HG03196 (cell line): ENCODE measurements at regions not wholly inside any gene's neighbourhood (a gene's known extent, or its start where the extent isn't known, plus 50 kb on each side); places are given as distances from the start of the nearest gene placed in this dataset.
"Not testable (repeated sequence)": the region's sequence is repeated elsewhere in the genome, so short reads cannot be mapped to it uniquely, and the experiment has no call there.

ENCODE experiments used
- ATAC-seq: cut with Tn5 transposase; IDR thresholded peaks from one replicate; pipeline ENCODE4 v1.9.1; 2021; ENCODE audit not compliant: unreplicated experiment

GRCh38 chr10:91080776-91081175, 139.7 kb upstream of the PCGF5 start:
- ATAC-seq = no peak

DNA sequence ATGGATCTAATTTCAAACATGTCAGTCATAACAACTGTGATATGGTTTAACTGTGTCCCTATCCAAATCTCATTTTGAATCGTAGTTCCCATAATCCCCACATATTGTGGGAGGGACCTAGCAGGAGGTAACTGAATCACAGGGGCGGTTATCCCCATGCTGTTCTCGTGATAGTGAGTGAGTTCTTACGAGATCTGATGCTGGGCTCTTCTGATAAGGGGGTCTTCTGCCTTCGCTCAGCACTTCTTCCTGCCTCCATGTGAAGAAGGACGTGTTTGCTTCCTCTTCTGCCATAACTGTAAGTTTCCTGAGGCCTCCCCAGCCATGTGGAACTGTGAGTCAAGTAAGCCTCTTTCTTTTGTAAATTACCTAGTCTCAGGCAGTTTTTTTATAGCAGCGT, 138.0 kb upstream of the PCGF5 start:
- ATAC-seq = no peak

- ATAC-seq = no peak
These were observed 131.9 kb upstream of the PCGF5 start for GRCh38 chr10:91088300-91089140.

- ATAC-seq = no peak
These were observed 129.5 kb upstream of the PCGF5 start for GRCh38 chr10:91090761-91091529.

GRCh38 chr10:91091780-91092179, 128.7 kb upstream of the PCGF5 start:
- no peak for ATAC-seq

- no peak for ATAC-seq
These were observed 124.2 kb upstream of the PCGF5 start for GRCh38 chr10:91096274-91096673.

DNA sequence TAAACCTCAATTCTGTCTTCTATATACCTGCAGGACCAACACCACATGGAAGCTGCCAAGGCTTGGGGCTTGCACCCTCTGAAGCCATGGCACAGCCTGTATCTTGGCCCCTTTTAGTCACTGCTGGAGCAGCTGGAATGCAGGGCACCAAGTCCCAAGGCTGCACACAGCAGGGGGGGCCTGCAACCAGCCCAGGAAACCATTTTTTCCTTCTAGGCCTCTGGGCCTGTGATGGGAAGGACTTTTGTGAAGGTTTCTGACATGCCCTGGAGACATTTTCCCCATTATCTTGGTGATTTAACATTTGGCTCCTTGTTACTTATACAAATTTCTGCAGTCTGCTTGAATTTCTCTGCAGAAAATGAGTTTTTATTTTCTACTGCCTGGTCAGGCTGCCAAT, 123.2 kb upstream of the PCGF5 start:
- ATAC-seq = no peak

- not testable (repeated sequence) for ATAC-seq
These were observed 122.4 kb upstream of the PCGF5 start for GRCh38 chr10:91098021-91098420.

- peak; percentile 75 for ATAC-seq
These were observed 116.9 kb upstream of the PCGF5 start for GRCh38 chr10:91103384-91104192.

DNA sequence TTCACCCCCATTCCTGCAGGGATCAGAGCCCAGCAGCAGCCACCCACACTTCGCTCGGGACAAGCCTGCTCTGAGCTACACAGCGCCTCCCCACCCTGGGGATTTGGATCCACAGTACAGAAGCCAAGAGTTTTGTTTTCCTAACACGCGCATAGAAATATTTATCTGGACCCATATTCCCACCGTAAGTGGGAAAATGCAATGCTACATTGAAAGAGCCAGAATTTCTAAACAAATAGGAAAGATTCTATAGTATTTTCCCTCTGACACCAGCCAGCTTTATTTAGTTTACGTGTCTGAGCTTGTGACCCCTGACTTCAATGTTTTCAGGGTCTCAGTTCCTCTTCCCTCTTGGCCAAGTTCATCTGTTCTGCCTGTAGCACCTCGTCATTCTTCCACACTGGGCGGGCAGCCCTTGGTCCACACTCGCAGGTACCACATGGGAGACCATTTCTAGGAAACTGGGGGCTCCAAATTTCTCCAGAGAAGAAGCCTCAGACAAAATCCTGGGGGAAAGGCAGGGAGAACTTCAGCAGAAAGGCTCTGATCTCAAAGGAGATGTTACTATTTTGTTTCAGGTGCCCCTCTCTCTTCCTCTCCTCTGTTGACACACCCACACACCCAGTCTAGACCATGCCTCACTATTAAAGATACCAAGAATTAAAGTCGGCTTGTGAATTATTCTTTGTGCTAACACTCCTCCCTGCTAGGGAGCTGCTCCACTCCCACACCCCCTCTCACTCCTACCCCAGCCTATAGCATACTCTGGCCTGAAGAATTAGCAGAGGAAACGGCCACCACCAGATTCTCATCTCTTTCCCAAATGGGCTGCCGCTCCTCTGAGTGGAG, 116.0 kb upstream of the PCGF5 start:
- no peak for ATAC-seq

DNA sequence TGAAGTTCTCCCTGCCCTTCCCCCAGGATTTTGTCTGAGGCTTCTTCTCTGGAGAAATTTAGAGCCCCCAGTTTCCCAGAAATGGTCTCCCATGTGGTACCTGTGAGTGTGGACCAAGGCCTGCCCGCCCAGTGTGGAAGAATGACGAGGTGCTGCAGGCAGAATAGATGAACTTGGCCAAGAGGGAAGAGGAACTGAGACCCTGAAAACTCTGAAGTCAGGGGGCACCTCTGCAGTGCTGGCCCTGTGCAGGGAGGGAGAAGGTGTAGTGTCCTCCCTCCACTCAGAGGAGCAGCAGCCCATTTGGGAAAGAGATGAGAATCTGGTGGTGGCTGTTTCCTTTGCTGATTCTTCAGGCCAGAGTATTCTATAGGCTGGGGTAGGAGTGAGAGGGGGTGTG, 115.2 kb upstream of the PCGF5 start:
- ATAC-seq = no peak

DNA sequence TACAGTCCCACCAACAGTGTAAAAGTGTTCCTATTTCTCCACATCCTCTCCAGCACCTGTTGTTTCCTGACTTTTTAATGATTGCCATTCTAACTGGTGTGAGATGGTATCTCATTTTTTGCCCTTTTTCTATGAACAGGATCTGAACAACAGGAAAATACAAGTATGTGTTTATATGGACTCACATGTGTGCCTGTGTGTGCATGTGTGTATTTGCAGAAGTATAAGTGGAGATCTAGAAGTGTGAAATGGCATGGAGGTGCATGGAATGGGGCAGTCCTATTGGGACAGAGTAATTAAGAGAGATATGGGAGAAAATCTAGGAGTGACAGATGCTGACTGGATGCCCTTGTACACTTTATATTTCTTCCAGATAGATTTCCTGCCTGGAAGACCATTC, 111.6 kb upstream of the PCGF5 start:
- no peak for ATAC-seq

DNA sequence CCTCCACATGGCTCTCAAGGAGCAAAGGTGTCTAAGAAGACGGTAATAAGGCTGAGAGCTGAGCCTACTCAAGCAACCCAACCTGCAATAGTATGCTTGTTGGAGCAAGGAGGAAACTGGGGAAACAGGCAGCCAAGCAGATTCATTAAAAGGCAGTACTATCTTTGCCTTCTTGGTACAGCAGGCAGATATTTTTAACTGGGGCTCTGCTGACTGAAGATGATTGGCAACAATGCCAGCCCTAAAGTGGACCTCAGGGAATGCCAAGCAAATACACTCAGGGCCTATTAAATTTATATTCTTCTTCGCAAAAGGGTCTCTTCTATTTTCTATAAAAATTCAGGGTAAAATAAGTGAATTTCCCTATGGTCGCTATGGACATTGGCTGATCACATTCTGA, 109.4 kb upstream of the PCGF5 start:
- no peak for ATAC-seq

DNA sequence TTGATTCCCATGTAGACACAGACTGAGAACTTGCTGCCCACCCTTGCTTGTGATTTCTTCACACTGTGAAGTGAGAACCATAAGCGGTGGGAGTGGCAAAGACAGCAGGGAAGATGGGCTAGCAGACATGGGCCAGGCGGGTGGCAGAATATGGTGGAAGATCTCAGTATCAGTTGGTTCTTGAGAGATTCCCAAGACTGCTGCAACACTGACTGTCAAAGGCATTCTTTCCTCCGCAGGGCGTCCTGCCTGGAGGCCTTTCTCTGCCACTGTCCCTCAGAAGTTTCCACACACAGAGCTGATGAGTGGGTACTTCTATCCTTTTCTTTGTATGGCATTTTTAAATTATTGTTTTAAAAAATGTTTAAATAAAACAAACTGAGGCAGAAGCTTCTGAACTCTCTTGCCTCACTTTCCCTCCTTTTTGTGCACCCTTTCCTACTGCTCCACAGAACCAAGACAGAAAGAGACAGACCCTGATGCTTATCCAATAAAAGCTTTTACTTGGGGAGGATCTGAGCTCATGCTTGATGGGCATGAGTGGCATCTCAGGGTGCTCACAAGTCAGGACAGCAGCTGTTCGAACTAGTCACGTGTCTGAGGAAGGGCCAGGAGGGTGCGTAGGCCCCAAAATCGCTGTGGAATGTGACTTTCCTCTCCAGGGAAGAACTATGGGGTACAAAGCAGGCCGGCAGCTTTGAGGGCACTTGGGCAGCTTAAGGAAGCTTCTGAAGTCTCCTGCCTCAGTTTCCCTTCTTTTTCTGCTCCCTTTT, 104.7 kb upstream of the PCGF5 start:
- no peak for ATAC-seq

DNA sequence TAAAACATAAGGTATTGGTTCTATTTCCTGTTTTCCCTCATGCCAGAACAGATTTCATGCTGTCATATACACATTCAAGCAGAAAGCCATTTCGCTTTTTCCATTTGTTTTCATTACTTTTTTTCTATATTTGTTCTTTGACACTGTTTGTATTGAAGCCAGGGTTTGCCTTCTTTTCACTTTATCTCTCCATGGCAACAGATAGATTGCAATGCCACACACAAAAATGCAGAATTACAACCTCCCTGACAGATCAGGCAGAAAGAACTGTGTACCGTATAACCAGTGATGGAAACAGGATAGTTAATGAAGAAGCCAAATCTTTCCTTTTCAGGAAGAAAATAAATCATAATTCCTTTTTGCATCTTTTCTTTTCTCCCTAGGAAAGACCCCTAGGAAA, 103.0 kb upstream of the PCGF5 start:
- no peak for ATAC-seq

GRCh38 chr10:91120348-91120747, 100.1 kb upstream of the PCGF5 start:
- ATAC-seq = no peak

GRCh38 chr10:91123261-91123660, 97.2 kb upstream of the PCGF5 start:
- no peak for ATAC-seq

DNA sequence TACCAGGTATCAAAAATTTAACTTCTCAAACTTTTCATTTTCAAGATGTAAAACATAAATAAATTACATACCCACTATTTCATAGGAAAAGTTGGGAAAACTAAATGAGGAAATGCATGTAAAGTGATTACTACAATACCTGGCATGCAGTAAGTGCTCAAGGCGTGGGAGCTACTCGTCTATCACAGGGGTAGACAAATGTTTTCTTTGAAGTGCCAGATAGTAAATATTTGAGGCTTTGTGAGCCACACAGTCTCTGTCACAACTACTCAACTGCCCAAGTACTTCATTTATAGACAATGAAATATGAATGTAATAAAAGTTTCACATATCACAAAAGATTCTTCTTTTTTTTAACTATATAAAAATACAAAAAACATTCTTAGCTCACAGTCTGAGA, 96.4 kb upstream of the PCGF5 start:
- no peak for ATAC-seq

GRCh38 chr10:91126471-91126870, 94.0 kb upstream of the PCGF5 start:
- no peak for ATAC-seq
